Activated naive CD4-positive, alpha-beta T cell treated with anti-CD3 and anti-CD28 coated beads, Interleukin-2, amount 50 U/mL, for 72 hours (primary cell): ENCODE measurements at regions not wholly inside any gene's neighbourhood (a gene's known extent, or its start where the extent isn't known, plus 50 kb on each side); places are given as distances from the start of the nearest gene placed in this dataset.
"Not testable (repeated sequence)": the region's sequence is repeated elsewhere in the genome, so short reads cannot be mapped to it uniquely, and the experiment has no call there.

Experiments
- ATAC-seq, 2 donors: fragments of 150-1000 bp; cut with Tn5 transposase; 2 replicates each; pipeline ENCODE4 v1.10.0; 2021; ENCODE audit warnings: mild to moderate bottlenecking in 2 of 2, moderate library complexity in 2 of 2
- DNase-seq, 2 donors: peaks; one replicate each; pipeline ENCODE4 v3.0.0; 2021 to 2022; ENCODE audit warnings: low spot score in 2 of 2
- H3K27ac Mint-ChIP-seq, 2 donors: one replicate each; pipeline ENCODE4 v1.8.0; 2022; ENCODE audit warnings: mild to moderate bottlenecking in 2 of 2, mixed read lengths in 2 of 2
- H3K36me3 Mint-ChIP-seq, 2 donors: one replicate each; pipeline ENCODE4 v1.8.0; 2022; ENCODE audit warnings: mixed read lengths in 2 of 2
- H3K9me3 Mint-ChIP-seq, 2 donors: one replicate each; pipeline ENCODE4 v1.8.0; 2022; ENCODE audit warnings: mixed read lengths in 2 of 2

DNA sequence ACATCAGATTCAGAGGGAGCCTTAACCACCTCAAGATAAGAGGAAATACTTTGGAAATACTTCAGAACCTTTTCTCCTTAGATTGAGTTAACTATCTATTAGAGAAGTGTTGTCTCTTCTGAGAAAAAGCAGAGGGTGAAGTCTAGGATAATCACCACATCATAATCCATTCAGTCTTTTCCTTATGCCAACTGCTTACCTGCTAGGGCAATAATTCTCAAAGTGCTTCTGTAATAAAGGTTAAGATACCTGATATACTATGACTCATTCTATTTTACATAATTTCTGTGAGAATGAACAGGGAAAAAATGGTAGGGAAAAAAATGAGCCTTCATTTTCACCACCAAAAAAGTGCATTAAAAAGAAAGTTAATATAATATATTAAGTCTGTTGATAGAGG is 70.1 kb upstream of the LOC128125822 start:
- Mint-ChIP-seq H3K27ac (no peak overlapping the region), H3K9me3 (no peaks in the 10 kb centered on the region), H3K36me3 (no peaks in the 10 kb centered on the region)
- DNase-seq = no peak
- ATAC-seq = no peak

DNA sequence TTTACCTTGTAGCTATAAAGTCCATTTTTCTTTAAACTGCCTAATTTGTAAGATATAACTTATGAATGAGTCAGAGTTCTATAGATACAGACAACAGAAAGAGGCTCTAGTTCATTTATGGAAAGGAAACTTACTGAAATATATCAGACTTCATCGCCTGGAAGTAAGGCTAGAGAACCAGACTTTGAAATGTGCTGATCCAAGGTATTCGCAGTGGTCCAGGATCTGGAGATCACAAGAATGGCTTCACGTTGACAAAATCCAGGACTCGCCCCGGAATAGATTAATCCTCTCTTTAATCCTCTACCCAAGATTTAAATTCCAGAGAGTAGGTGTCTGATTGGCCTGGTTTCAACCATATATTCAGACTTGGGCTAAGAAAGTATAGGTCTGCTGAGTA is 69.1 kb upstream of the LOC128125822 start:
- DNase-seq (no peak), ATAC-seq (no peak)
- Mint-ChIP-seq H3K36me3 (no peaks in the 10 kb centered on the region), H3K9me3 (no peaks in the 10 kb centered on the region), H3K27ac (no peak overlapping the region)

DNA sequence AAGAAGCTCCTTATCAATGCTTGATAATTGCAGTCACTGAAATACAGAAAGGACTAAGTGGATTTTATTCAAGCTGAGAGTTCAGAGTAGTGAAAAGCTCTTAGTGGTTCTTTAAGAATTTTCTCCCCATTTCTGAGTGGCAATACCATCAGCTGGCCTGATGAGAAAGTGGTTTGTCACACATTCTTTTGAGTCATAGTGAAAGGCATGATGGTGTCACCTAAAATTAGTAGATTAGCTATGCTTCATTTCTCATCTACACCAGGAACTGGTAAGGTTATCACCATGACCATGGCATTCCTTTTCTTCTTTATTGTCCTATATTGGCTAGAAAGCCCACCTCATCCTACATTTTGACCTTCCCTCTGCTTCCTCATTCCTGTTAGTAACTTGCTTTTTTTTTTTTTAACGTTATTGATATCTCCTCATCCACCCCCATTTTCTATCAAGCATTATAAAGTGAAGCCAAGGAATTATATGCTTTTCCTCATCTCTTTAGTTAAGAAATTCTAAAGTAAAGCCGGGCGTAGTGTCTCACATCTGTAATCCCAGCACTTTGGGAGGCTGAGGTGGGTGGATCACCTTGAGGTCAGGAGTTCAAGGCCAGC is 67.4 kb upstream of the LOC128125822 start:
- no peaks in the 10 kb centered on the region for H3K36me3 Mint-ChIP-seq
- peak; percentile 80 to 95 for ATAC-seq
- H3K9me3 Mint-ChIP-seq = no peaks in the 10 kb centered on the region
- no peak for DNase-seq
- no peak overlapping the region for H3K27ac Mint-ChIP-seq

DNA sequence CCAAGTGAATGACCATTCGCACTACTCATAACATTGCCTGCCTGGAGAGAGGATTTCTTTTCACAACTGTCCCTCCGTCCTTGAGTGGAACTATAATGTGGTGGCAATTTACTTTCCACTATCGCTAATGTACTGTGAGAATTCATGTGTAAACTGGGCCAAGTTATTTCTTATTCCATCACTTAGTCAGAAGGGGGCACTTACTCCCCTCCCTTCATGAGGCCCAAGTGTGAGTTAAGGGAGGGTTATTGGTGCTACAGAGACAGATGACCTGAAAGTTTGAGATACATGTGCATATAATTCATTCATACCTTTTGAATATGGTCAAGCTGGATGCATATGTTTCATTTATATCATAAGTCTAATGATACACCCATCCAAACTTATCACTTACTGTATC is 65.2 kb upstream of the LOC128125822 start:
- no peaks in the 10 kb centered on the region for H3K9me3 Mint-ChIP-seq
- ATAC-seq = no peak
- DNase-seq = no peak
- no peak overlapping the region for H3K27ac Mint-ChIP-seq
- H3K36me3 Mint-ChIP-seq = no peaks in the 10 kb centered on the region

DNA sequence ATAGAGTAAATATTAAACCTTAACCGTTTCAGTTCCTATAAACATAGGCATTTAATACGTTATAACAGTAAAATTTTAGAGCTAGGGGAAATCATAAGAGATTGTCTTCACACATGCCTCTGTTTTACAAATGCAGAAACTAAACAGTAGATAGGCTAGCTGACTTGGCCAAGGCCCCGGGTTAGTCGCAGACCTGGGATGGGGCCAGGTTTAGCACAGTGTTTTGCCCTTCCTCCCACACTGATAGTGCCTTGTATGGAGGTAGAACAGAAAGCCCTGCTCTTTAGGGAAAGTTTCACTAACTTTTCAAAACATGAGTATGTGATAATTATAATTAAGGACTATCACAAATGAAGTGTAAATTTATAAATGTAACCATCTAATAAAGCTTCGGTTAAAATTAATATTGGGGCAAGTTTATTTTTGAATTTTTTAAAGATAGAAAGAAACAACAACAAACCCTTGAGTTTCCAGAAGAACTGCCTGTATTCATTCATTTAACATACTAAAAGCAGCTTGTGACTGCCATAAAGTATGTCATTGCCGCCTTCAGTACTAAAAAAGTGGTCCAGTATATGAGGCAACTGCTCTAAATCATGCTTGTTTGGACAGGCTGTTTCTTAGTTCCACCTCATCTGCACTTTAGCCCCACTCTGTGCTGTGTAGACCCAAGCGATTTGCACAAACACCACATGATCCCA is 62.5 kb upstream of the LOC128125822 start:
- DNase-seq = no peak
- no peaks in the 10 kb centered on the region for H3K9me3 Mint-ChIP-seq
- no peaks in the 10 kb centered on the region for H3K36me3 Mint-ChIP-seq
- ATAC-seq = no peak
- H3K27ac Mint-ChIP-seq = no peak overlapping the region

DNA sequence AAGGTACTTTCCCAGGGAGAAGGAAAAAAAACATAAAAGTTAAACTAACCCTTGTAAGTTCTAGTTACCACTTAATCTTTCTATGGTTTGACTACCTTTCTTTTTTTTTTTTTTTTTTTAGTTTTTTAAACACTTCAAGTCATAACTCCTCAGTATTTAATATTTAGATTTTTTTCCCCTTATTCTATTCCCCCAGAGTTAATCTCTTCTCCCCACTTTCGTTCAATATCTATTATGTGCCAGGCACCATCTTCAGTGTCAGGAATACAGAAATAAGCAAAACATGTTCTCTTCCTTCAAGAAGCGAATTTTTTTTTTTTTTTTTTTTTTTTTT is 62.0 kb upstream of the LOC128125822 start:
- Mint-ChIP-seq H3K9me3 (no peaks in the 10 kb centered on the region), H3K27ac (no peak overlapping the region), H3K36me3 (no peaks in the 10 kb centered on the region)
- DNase-seq (no peak), ATAC-seq (no peak)

DNA sequence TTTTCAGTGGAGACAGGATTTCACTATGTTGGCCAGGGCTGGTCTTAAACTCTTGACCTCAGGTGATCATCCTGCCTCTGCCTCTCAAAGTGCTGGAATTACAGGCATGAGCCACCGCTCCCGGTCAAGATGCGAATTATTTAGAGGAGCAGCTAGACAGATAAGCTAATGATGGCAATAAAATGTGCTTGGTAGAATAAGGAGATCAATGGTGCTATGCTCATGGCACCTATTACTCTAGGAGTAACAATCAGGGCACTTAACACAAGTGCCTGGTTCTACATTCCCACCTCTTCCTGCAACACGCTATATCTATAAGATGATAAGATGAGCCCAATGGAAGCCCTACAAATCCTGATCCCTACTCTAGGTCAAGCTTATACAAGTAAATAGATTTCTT is 61.4 kb upstream of the LOC128125822 start:
- Mint-ChIP-seq H3K9me3 (no peaks in the 10 kb centered on the region), H3K36me3 (no peaks in the 10 kb centered on the region), H3K27ac (no peak overlapping the region)
- ATAC-seq = no peak
- DNase-seq = no peak

DNA sequence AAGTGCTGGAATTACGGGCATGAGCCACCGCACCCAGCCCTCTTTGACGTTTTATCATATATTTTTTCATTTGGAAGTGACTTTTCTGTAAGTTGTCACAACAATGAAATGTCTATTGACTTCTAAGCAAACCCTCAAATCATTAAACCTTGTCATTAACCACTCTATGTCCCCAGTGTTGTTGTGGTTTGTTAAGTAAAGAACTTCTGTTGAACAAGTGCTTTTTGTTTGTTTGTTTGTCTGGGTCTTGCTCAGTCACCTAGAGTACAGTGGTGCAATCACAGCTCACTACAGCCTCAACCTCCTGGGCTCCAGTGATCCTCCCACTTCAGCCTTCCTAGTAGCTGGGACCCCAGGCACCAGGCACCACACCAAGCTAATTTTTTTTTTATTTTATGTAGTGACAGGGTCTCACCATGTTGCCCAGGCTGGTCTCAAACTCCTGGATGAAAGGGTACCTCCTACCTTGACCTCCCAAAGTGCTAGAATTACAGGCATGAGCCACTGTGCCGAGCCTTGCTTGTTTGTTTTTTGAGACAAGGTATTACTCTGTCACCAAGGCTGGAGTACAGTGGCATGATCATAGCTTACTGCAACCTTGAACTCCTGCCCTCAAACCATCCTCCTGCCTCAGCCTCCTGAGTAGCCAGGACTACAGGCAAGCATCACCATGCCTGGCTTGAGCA is 57.6 kb upstream of the LOC128125822 start:
- DNase-seq = no peak
- Mint-ChIP-seq H3K36me3 (no peaks in the 10 kb centered on the region), H3K27ac (no peak overlapping the region), H3K9me3 (no peaks in the 10 kb centered on the region)
- no peak for ATAC-seq

DNA sequence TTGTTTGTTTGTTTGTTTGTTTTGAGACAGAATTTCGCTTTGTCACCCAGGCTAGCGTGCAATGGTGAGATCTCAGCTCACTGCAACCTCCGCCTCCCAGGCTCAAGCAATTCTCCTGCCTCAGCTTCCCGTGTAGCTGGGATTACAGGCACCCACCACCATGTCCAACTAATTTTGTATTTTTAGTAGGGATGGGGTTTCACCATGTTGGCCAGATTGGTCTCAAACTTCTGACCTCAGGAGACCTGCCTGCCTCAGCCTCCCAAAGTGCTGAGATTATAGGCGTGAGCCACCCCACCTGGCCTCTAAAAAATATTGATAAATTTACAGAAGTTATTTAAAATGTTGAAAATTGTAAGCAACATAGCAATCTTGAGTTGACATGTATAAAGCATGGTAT is 57.1 kb upstream of the LOC128125822 start:
- DNase-seq, ATAC-seq, H3K36me3 Mint-ChIP-seq, H3K27ac Mint-ChIP-seq, H3K9me3 Mint-ChIP-seq: not testable (repeated sequence)

DNA sequence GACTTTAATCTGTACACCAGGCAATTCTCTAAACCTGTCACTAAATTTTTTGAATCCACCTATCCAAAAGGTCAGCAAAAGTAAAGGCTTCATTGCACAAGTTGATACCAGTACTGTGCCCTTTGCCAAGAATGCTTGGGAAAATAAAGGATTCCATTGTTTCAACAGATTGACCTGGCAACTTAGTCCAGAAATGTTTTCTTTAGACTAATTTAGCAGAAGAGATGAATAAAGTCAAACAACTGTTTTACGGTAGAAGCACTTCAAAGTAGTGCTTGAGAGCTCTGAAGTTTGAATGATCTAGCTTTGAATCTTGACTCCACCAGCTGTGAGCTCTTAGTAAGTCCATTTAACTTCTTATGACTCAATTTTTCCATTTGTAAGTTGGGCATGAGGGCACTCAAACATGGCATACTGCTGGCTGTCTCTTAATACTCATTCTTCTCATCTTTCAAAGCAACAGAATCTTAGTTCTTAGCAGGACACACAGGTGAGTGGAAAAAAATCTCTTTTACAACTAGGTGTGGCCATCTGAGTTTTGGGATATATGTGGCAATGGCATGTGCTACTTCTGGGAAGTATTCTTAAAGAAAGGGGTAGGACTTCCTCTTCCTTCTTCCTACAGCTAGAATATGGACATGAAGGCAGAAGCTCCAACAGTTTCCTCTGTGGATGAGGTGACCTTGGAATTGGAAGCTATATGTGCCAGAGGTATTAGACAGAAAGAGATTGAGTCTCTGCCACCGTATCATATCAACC is 55.9 kb upstream of the LOC128125822 start:
- H3K9me3 Mint-ChIP-seq = no peaks in the 10 kb centered on the region
- no peak overlapping the region for H3K27ac Mint-ChIP-seq
- ATAC-seq (peak in 1 of 2 donors; percentile 21), DNase-seq (no peak)
- H3K36me3 Mint-ChIP-seq = no peaks in the 10 kb centered on the region

DNA sequence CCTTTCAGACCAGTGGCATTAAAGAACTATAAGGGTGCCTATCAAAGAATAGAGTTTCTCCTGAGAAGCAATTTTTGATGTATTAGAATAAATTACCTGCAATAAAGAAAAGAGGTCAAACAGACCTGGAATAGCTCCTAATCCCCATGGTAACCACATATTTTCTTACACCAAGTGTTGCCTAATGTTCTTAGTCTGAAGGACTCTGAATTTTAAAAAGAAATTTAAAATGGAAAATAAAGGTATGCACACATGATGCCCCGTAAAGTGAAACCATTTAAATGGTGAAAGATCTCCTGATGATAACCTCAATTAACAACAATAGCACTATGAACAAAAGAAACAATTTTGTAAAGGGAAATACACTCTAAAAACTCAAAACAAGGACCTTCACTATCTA is 55.1 kb upstream of the LOC128125822 start:
- no peaks in the 10 kb centered on the region for H3K36me3 Mint-ChIP-seq
- no peak for ATAC-seq
- DNase-seq = no peak
- H3K9me3 Mint-ChIP-seq = no peaks in the 10 kb centered on the region
- no peak overlapping the region for H3K27ac Mint-ChIP-seq

DNA sequence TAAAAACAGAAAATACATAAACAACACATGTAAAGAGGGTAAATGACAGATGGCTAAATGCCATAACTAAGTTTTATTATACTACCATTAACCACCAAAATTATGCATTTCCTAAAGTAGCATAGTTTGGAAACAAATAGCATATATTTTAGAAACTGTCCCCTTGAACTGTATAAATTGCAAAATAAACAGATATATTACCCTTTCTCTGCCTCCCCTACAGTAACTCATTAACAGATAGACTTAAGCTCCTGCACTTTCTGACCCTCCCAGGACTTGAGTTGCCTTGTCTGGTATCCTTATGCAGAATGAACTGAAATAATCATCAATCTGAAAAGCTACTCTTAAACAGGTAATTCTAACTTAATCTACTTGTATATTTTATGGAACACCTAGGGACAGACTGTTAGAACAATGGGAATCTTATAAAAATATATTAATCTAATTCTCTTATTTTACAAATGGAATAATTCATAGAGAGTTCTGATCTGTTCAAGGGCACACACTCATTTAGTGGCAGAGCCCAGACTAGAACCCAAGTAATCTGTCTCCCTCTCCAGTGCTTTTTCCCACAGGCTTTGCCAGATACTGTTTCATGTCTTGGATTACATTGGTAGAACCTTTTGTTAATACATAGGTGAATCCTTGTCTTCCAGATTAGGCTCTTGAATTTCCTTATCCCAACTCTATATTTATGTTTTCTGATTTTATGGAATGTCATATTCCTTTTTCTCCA is 50.6 kb upstream of the LOC128125822 start:
- Mint-ChIP-seq H3K27ac (no peak overlapping the region), H3K36me3 (no peaks in the 10 kb centered on the region), H3K9me3 (no peaks in the 10 kb centered on the region)
- ATAC-seq = no peak
- no peak for DNase-seq
